Sigmoid colon (tissue), 3 donors: ENCODE measurements at regions not wholly inside any gene's neighbourhood (a gene's known extent, or its start where the extent isn't known, plus 50 kb on each side); places are given as distances from the start of the nearest gene placed in this dataset.

ENCODE experiments used
- POLR2A ChIP-seq, 2 donors: fragments of 450-650 bp; IDR thresholded peaks; one replicate each; pipeline ENCODE4 v1.6.1; 2016; ENCODE audit warnings: antibody characterized with exemption in 2 of 2, mild to moderate bottlenecking in 2 of 2, moderate library complexity in 2 of 2
- TF ChIP-seq, protein P1 (sequence below), 4 experiments: fragments of 450-650 bp in 3 of 4; fragments of 200-600 bp in 1 of 4; IDR thresholded peaks; one replicate each; pipeline ENCODE4 v1.5.1; 2016 to 2019; ENCODE audit warnings: antibody characterized with exemption in 4 of 4, mild to moderate bottlenecking in 3 of 4, moderate library complexity in 2 of 4

DNA sequence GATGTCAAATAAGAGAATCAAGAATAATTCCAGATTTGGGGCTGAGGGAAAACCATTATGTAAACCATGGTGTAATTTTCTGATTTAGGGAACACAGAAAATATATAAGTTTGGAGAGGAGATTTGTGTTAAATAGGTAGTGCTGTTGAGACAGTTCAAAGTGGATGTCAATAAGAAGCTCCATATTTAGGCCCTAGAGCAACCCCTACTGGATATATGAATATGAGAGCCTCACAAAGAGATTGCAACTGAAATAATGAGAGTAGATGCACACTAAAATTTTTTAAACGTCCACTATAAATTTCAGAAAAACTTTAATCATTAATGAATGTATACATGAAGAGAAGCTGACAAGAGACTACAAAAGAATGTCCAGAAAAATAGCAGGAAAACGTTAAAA, 1447.8 kb upstream of the PRMT6 start:
- TF ChIP-seq, protein P1, sequence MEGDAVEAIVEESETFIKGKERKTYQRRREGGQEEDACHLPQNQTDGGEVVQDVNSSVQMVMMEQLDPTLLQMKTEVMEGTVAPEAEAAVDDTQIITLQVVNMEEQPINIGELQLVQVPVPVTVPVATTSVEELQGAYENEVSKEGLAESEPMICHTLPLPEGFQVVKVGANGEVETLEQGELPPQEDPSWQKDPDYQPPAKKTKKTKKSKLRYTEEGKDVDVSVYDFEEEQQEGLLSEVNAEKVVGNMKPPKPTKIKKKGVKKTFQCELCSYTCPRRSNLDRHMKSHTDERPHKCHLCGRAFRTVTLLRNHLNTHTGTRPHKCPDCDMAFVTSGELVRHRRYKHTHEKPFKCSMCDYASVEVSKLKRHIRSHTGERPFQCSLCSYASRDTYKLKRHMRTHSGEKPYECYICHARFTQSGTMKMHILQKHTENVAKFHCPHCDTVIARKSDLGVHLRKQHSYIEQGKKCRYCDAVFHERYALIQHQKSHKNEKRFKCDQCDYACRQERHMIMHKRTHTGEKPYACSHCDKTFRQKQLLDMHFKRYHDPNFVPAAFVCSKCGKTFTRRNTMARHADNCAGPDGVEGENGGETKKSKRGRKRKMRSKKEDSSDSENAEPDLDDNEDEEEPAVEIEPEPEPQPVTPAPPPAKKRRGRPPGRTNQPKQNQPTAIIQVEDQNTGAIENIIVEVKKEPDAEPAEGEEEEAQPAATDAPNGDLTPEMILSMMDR (IDR thresholded peaks at IDR 0.05) = no peak
- TF ChIP-seq POLR2A (IDR thresholded peaks at IDR 0.05) = no peak
